LHCN-M2 (cell line): ENCODE measurements at regions not wholly inside any gene's neighbourhood (a gene's known extent, or its start where the extent isn't known, plus 50 kb on each side); places are given as distances from the start of the nearest gene placed in this dataset.
"Not testable (repeated sequence)": the region's sequence is repeated elsewhere in the genome, so short reads cannot be mapped to it uniquely, and the experiment has no call there.

ENCODE experiments used
- DNase-seq: peaks from one replicate; pipeline ENCODE4 v3.0.0-alpha.2; 2012; ENCODE audit warnings: low read depth

- DNase-seq, result no peak
Observed at GRCh38 chr4:85106166-85106565, 139.7 kb upstream of the WDFY3 start.

GRCh38 chr4:85106805-85107336 lies 140.4 kb upstream of the WDFY3 start:
- DNase-seq, result no peak

DNA sequence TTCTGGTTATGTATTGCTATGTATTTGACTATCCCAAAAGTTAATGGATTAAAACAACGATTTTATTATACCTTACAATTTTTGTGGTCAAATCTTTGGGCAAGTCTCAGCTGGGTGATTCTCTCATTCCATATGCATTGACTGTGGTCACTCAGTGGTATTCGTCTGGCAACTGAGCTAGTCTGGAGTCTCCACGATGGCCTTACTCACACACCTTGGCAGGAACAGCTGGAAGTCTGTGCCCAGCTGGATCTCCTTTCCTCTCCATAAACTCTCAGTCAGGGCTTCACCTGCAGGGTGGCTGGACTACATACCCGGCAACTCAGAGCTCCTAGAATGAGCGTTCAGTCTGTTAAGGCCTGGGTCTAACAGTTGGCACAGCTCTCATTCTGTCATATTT lies 141.1 kb upstream of the WDFY3 start:
- DNase-seq, result peak; percentile 13

DNA sequence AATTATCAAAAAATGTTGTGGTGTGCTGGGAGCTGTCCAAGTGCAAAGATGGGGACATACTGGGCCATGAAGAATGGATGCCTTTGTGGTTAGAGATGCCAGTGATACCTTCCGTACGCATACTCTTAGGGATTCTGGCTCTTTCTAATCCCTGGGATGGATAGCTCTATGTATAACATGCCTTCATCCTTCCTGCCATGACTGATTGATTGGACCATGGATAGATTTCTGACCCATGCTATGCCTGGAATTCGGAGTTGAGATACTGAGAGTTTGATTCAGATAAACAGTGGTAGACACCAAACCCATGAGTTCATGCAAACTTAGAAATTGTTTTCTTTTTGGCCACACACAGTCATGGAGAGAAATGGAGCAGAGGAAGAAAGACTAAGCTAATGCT lies 147.2 kb upstream of the WDFY3 start:
- no peak for DNase-seq

DNA sequence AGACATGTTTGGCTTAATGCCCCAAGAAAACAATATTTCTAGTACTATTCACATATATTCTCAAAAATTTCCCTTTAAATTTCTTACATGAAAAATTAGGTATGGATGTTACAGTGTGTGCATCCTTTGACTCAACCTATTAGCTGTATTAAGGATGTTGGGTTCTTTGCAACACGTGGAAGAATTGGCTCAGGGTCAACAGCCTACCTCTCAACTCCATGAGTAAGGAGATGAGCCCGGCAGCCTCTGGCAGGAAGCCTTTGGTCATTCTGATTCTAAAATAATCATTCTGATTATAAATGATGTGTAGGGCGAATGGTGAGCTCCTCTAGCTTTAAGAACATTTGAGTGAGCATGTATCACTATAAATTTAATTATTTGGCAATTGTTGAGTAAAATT lies 148.0 kb upstream of the WDFY3 start:
- no peak for DNase-seq

- DNase-seq, result no peak
Observed at GRCh38 chr4:85116008-85116407, 149.5 kb upstream of the WDFY3 start.

DNA sequence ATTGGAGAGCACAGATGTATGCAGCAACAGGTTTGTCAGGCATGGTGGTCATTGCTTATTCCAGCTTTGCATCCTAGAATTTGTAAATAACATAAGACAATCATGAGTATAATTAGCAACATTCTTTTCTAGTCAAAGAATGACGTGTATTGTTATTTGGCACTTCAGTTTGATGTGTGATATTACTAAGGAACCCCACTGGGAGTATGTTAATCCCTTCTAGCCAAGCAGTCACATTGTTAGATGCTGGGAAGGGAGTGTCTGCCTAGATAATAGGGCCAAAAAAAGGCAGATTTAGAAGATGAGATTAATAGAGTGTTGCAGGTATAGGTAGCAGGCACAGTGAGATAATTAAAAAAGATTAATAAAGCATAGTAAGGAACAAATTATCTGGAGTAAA lies 159.2 kb upstream of the WDFY3 start:
- DNase-seq, result no peak

GRCh38 chr4:85126991-85127591 lies 160.6 kb upstream of the WDFY3 start:
- no peak for DNase-seq

DNA sequence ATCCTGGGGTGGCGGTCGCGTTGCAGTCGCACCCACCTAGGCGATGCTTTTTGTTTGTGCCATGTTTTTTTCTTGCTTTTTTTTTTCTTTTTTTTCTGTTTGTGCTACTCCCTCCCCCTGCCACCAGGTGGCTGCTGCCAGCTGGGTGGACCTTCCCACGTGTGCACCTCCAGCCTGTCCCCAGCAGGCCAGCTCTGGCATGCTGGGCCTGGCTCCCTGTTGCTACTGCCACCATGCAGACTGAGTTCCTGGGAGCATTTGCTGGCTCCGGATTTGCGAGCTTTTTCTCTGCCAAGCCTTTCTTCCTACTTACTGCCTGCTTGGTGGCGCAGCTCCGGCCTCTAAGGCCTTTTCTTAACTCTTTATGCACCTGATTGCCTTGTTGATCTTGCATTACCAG lies 161.2 kb upstream of the WDFY3 start:
- peak; percentile 48 for DNase-seq

DNA sequence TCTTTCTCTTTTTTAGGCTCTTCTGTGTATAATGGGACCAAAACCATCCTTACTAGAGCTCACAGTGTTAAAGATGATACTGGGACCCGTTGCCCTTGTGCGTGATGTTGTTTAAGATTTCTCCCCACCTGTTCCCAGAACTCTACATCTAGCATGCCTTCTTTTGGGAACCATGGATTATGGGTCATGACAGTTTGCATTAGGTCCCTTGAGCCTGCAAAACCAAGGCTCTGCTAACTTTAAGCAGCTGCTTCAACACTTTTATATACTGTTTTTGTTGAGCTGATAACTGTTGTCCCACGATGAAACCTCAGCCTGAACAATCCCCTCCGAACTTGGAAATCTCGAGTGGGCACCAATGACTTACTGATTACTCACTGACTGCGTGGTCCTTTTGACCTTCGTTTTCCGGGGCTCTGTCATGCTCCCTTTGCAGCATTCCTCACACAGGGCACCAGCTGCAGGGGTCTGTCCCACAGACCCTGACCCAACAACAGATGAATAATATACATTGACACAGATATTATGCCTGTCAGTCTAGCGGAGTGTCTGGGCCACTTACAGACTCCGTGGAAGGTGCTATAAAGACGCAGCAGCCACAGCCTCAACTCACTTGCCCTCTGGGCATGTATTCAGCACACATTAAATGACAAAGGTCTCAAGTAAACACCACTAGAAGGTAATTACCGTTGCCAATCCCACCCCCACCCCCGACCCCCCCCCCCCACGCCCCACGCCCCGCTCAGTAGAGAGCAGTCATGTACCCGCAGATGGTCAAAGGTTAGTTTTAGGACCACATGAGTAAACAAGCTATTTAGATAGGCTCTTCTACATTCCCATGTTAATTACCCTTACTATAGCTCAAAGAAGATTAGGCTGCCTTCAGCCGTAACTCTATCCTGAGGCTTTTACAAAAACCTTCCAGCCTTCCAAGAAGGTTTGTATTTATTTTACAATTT lies 162.0 kb upstream of the WDFY3 start:
- DNase-seq, result no peak

- not testable (repeated sequence) for DNase-seq
Observed at GRCh38 chr4:85129354-85130125, 163.1 kb upstream of the WDFY3 start.

DNA sequence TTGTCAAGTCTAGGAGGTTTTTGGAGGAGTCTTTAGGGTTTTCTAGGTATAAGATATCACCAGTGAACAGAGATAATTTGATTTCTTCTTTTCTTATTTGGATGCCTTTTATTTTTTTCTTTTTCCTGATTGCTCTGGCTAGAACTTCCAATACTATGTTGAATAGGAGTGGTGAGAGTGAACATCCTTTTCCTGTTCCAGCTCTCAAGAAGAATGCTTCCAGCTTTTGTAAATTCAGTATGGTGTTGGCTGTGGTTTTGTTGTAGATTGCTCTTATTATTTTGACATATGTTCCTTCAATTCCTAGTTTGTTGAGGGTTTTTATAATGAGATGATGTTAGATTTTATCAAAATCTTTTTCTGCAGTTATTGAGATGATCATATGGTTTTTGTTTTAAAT lies 165.6 kb upstream of the WDFY3 start:
- no peak for DNase-seq

DNA sequence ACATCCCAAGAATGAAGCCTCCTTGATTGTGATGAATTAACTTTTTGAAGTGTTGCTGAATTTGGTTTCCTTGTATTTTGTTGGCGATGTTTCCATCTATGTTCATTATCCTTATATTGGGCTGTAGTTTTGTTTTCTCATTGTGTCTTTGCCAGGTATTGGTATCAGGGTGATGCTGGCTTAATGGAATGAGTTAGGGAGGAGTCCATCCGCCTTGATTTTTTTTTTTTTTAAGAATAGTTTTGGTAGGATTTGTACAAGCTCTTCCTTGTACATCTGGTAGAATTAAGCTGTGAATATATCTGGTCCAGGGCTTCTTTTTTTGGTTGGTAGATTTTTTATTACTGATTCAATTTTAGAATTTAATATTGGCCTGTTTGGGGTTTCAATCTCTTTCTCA lies 166.1 kb upstream of the WDFY3 start:
- no peak for DNase-seq

- not testable (repeated sequence) for DNase-seq
Observed at GRCh38 chr4:85139749-85140148, 173.3 kb upstream of the WDFY3 start.

- no peak for DNase-seq
Observed at GRCh38 chr4:85142451-85142850, 176.0 kb upstream of the WDFY3 start.

GRCh38 chr4:85147481-85148076 lies 181.1 kb upstream of the WDFY3 start:
- peak; percentile 86 for DNase-seq

DNA sequence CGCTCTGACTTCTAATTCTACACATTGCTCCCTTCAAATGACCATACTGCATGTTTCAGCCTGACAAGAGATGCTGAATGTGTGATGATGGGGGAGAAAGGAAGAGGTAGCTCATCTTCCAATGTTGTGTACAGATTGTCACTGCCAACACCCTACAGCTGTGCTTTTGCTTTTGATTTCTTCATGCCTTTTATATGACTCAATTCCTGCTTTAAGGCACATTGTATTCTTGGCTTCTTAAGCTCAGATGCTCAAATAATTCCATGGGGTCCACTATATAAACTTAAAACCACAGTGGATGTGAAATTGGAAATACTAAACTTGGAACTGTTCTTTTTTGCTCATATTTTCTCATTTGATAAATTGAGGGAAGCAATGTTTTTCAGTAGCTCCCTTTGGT lies 183.2 kb upstream of the WDFY3 start:
- DNase-seq, result peak; percentile 96

- peak; percentile 73 for DNase-seq
Observed at GRCh38 chr4:85151371-85151770, 184.9 kb upstream of the WDFY3 start.

DNA sequence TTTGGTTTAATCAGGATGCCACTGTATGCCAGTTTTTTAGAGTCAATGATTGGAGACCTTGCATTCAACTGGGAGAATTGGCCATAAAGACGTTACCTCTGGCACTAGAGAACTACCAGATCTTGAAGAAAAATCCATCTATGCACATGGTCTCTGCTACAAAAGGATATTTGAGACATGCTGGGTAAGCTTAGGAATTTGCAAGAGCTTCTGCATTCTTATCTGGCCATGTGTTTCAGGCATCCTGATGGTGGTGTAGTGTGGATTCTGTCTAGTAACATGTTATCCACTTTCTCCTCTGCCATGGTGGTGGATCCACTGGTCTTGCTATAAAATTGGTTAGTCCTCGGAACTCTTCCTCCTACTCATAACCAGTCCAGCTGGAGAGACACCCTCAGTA lies 185.3 kb upstream of the WDFY3 start:
- DNase-seq, result peak; percentile 53

DNA sequence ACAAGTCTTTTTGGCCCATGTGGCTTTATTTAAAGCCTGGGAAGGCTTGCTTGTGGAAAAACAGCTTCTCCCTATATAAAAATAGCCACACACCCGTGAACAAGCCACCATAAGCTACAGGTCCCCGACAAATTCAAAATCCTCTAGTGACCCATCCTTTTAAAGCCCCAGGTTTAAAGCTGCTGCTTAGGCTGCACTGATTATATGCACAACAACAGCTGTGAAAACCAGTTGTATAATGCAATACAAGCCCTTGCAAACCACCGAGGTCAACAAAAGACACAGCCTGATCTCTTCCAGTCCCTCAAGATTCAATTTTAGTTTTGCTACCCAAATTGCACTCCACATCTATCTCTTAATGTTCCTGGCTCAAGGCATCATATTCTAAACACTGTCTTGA lies 186.0 kb upstream of the WDFY3 start:
- DNase-seq, result peak; percentile 86

- peak; percentile 39 for DNase-seq
Observed at GRCh38 chr4:85153221-85153620, 186.7 kb upstream of the WDFY3 start.

DNA sequence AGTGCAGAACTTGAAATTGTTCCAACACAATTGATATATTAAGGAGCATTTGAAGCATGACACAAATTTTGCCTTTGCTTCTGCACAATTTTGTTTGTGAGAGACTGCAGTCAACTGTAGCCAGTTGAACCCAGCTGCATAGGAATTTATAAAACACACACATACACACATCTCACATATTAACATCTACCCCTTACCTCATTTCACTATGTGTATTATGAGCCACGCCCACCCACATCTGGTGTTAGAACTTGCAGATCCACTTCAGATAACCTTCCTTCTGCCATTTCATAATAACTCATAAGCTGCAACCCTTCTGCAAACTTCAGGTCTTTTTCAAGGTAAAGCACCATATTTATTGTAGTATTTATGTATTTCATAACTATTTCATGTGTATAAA lies 188.1 kb upstream of the WDFY3 start:
- DNase-seq, result no peak
